ENCODE measurements at regions not wholly inside any gene's neighbourhood (a gene's known extent, or its start where the extent isn't known, plus 50 kb on each side); places are given as distances from the start of the nearest gene placed in this dataset.

DNA sequence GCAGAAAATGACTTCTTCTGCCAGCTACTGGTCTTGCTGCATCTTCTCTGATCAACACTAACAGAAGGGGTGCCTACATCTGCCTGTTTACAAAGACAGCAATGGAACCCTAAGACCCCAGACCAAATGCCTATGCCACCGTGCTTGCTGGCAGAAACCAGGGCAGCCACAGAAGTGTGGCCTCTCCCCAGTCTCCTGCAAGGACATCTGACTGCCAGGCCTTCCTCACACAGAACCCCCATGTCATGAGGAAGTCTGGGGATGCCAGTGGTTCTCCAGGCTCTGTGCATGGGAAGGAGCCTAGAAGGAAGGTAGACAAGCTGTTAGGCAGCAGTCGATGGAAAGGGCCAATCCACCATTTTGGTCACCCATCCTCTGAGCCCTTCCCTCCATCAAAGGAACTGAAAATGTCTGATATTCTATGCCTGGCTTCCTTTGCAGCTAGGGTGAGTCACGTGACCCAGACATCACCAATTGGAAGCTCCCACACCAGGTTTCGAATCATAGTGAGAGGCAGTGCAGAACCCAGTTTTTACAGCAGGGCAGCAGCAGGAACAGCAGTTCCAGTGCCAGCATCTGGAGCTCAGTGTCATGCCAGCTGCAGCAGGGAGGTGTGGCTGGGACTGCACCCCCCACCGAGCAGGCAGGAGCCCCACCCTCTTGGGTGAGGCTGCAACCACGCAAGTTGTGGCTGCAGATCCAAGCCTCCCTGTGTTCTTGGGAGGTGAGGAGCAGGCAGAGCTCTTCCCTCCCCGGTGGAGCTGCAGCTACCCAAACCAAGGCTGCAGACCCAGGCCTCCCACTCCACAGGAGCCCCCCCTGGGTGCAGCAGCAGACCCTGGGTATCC is 123.4 kb downstream of the OLFM1 start:
- TF ChIP-seq POLR2AphosphoS5 (IDR thresholded peaks at IDR 0.05) (no peak), TAF1 (IDR thresholded peaks at IDR 0.05; ENCODE audit: low read depth) (no peak), EP300 (conservative IDR thresholded peaks at IDR 0.05; ENCODE audit: poor library complexity, severe bottlenecking) (no peak), EZH2 (IDR thresholded peaks at IDR 0.05; ENCODE audit: borderline replicate concordance, insufficient read depth, low read length, poor library complexity, severe bottlenecking) (no peak), RAD21 (conservative IDR thresholded peaks at IDR 0.05) (no peak), MXI1 (conservative IDR thresholded peaks at IDR 0.05; ENCODE audit: poor library complexity, severe bottlenecking) (no peak)
- TF ChIP-seq, protein P1, sequence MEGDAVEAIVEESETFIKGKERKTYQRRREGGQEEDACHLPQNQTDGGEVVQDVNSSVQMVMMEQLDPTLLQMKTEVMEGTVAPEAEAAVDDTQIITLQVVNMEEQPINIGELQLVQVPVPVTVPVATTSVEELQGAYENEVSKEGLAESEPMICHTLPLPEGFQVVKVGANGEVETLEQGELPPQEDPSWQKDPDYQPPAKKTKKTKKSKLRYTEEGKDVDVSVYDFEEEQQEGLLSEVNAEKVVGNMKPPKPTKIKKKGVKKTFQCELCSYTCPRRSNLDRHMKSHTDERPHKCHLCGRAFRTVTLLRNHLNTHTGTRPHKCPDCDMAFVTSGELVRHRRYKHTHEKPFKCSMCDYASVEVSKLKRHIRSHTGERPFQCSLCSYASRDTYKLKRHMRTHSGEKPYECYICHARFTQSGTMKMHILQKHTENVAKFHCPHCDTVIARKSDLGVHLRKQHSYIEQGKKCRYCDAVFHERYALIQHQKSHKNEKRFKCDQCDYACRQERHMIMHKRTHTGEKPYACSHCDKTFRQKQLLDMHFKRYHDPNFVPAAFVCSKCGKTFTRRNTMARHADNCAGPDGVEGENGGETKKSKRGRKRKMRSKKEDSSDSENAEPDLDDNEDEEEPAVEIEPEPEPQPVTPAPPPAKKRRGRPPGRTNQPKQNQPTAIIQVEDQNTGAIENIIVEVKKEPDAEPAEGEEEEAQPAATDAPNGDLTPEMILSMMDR (IDR thresholded peaks at IDR 0.05; ENCODE audit: poor library complexity, severe bottlenecking): no peak
- TF ChIP-seq, protein P2, sequence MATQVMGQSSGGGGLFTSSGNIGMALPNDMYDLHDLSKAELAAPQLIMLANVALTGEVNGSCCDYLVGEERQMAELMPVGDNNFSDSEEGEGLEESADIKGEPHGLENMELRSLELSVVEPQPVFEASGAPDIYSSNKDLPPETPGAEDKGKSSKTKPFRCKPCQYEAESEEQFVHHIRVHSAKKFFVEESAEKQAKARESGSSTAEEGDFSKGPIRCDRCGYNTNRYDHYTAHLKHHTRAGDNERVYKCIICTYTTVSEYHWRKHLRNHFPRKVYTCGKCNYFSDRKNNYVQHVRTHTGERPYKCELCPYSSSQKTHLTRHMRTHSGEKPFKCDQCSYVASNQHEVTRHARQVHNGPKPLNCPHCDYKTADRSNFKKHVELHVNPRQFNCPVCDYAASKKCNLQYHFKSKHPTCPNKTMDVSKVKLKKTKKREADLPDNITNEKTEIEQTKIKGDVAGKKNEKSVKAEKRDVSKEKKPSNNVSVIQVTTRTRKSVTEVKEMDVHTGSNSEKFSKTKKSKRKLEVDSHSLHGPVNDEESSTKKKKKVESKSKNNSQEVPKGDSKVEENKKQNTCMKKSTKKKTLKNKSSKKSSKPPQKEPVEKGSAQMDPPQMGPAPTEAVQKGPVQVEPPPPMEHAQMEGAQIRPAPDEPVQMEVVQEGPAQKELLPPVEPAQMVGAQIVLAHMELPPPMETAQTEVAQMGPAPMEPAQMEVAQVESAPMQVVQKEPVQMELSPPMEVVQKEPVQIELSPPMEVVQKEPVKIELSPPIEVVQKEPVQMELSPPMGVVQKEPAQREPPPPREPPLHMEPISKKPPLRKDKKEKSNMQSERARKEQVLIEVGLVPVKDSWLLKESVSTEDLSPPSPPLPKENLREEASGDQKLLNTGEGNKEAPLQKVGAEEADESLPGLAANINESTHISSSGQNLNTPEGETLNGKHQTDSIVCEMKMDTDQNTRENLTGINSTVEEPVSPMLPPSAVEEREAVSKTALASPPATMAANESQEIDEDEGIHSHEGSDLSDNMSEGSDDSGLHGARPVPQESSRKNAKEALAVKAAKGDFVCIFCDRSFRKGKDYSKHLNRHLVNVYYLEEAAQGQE (IDR thresholded peaks at IDR 0.05; ENCODE audit: borderline replicate concordance): no peak
